ENCODE measurements at regions not wholly inside any gene's neighbourhood (a gene's known extent, or its start where the extent isn't known, plus 50 kb on each side); places are given as distances from the start of the nearest gene placed in this dataset.

DNA sequence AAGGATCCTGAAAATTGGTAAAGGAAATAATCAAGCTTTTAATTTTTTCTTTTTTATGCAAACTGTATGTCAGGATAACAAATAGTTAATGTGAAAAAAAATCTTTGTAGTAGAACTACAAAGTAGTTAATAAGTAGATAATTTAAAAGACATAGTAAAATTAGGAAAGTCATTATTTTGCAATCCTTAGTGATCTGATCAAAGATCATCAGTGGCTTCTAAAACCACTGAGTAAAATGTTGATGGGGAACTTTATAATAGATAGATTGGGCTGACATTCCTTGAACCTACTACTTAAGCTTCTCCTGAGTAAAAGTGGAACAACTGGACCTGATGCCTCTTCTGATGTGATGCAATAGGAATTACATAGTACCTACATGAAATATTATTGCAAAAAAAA is 119.0 kb upstream of the TMTC2 start:
- Histone ChIP-seq H3K27ac (no peak overlapping the region), H3K4me1 (replicated peaks in 1 of 2) (no peaks in the 10 kb centered on the region), H3K36me3 (replicated peaks in 1 of 2) (no peaks in the 10 kb centered on the region), H3K27me3 (no peaks in the 10 kb centered on the region), H3K9me3 (replicated peaks in 1 of 3) (no peaks in the 10 kb centered on the region), H3K4me3 (no peak overlapping the region)
- no peak for DNase-seq
- intact Hi-C loops (cut with DNase I), result no loop called here
- TF ChIP-seq, protein P1, sequence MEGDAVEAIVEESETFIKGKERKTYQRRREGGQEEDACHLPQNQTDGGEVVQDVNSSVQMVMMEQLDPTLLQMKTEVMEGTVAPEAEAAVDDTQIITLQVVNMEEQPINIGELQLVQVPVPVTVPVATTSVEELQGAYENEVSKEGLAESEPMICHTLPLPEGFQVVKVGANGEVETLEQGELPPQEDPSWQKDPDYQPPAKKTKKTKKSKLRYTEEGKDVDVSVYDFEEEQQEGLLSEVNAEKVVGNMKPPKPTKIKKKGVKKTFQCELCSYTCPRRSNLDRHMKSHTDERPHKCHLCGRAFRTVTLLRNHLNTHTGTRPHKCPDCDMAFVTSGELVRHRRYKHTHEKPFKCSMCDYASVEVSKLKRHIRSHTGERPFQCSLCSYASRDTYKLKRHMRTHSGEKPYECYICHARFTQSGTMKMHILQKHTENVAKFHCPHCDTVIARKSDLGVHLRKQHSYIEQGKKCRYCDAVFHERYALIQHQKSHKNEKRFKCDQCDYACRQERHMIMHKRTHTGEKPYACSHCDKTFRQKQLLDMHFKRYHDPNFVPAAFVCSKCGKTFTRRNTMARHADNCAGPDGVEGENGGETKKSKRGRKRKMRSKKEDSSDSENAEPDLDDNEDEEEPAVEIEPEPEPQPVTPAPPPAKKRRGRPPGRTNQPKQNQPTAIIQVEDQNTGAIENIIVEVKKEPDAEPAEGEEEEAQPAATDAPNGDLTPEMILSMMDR (IDR thresholded peaks at IDR 0.05), result no peak
- no peak for TF ChIP-seq POLR2A (IDR thresholded peaks at IDR 0.05)

DNA sequence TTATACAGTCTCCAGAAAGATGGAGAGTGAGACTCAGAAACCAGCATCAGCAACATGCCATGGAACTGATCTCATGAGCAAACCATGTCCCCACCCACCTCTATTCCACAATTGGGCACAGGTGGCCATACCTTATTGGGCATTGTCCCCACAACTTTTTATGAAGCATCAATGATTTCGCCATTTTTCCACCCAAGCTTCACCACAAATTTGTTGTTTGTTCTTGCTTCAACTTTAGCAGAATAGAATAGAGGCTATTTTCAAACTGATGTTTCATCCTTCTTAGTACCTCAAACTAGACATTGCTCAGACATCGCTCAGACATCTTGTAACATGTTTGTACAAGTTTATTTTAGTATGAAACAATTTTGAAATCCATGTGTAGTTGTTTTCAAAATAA is 112.5 kb upstream of the TMTC2 start:
- no peak overlapping the region for H3K4me3 ChIP-seq
- no peak for DNase-seq
- no peaks in the 10 kb centered on the region for H3K9me3 ChIP-seq (replicated peaks in 1 of 3)
- peaks cover 3% of the 10 kb centered on the region for H3K27me3 ChIP-seq
- H3K36me3 ChIP-seq (replicated peaks in 1 of 2), result no peaks in the 10 kb centered on the region
- TF ChIP-seq, protein P1 (IDR thresholded peaks at IDR 0.05), result no peak
- TF ChIP-seq POLR2A (IDR thresholded peaks at IDR 0.05), result no peak
- intact Hi-C loops (cut with DNase I), result no loop called here
- H3K4me1 ChIP-seq (replicated peaks in 1 of 2), result no peaks in the 10 kb centered on the region
- no peak overlapping the region for H3K27ac ChIP-seq
- 50 to 65% (median 61%) methylated on average over 2 of the region's 2 CpGs for WGBS, 4 donors

DNA sequence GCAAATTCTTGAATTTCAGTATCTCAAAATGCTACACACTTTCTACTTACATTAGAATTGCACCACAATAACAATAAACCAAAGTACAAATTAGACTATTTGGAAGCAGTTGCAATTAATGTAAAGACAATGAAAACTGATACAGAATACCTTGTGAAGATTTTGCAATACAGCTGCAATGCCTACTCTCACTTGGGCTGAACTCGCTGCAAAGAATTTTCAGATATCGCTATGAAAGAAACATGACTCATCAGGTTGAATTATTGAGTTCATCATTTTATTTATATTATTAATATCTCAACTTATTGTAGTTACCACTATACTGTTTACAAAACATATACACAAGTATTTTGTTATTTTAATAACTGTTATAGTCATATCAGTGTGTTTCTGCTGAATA is 108.0 kb upstream of the TMTC2 start:
- WGBS, 4 donors, result 86 to 90% (median 86%) methylated on average over 2 of the region's 2 CpGs
- TF ChIP-seq POLR2A (IDR thresholded peaks at IDR 0.05), result no peak
- TF ChIP-seq, protein P1 (IDR thresholded peaks at IDR 0.05), result no peak
- Histone ChIP-seq H3K9me3 (replicated peaks in 1 of 3) (no peaks in the 10 kb centered on the region), H3K36me3 (replicated peaks in 1 of 2) (no peaks in the 10 kb centered on the region), H3K4me3 (no peak overlapping the region), H3K4me1 (replicated peaks in 1 of 2) (no peaks in the 10 kb centered on the region), H3K27me3 (peaks cover 3% of the 10 kb centered on the region), H3K27ac (no peak overlapping the region)
- no peak for DNase-seq
- intact Hi-C loops (cut with DNase I), result no loop called here

- TF ChIP-seq, protein P1 (IDR thresholded peaks at IDR 0.05), result no peak
- TF ChIP-seq POLR2A (IDR thresholded peaks at IDR 0.05), result no peak
- 43 to 79% (median 60%) methylated on average over 1 of the region's 1 CpG for WGBS, 4 donors
- no peak overlapping the region for H3K4me3 ChIP-seq
Measured at GRCh38 chr12:82583756-82584155, 103.0 kb upstream of the TMTC2 start.

More at GRCh38 chr12:82583756-82584155, 103.0 kb upstream of the TMTC2 start:
- no peaks in the 10 kb centered on the region for H3K9me3 ChIP-seq (replicated peaks in 1 of 3)
- no peaks in the 10 kb centered on the region for H3K27me3 ChIP-seq
- H3K27ac ChIP-seq, result no peak overlapping the region
- intact Hi-C loops (cut with DNase I), result no loop called here
- no peak for DNase-seq
- H3K4me1 ChIP-seq (replicated peaks in 1 of 2), result no peaks in the 10 kb centered on the region
- no peaks in the 10 kb centered on the region for H3K36me3 ChIP-seq (replicated peaks in 1 of 2)
